ENCODE measurements at regions not wholly inside any gene's neighbourhood (a gene's known extent, or its start where the extent isn't known, plus 50 kb on each side); places are given as distances from the start of the nearest gene placed in this dataset.
"Not testable (repeated sequence)": the region's sequence is repeated elsewhere in the genome, so short reads cannot be mapped to it uniquely, and the experiment has no call there.

DNA sequence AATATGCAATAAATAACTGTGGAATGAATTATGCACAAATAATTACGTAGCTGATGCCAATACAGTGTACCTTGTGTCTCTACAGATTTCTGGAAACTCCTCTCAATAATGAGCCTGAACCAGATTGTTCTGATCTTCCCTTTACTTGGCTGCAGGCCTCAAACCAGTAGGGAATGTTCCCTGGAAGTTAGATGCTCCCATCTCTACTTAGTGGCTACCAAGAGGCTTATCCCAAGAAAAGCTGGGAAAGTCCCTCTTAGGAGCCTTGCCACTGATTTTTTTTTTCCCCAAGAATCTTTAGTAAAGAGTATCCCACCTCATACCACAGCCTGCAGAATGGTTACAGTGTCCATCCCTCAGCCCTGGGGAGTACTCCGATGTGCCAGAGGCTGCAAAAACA, 702.1 kb downstream of the RFPL4B start:
- no peak for DNase-seq (ENCODE audit: low spot score)

DNA sequence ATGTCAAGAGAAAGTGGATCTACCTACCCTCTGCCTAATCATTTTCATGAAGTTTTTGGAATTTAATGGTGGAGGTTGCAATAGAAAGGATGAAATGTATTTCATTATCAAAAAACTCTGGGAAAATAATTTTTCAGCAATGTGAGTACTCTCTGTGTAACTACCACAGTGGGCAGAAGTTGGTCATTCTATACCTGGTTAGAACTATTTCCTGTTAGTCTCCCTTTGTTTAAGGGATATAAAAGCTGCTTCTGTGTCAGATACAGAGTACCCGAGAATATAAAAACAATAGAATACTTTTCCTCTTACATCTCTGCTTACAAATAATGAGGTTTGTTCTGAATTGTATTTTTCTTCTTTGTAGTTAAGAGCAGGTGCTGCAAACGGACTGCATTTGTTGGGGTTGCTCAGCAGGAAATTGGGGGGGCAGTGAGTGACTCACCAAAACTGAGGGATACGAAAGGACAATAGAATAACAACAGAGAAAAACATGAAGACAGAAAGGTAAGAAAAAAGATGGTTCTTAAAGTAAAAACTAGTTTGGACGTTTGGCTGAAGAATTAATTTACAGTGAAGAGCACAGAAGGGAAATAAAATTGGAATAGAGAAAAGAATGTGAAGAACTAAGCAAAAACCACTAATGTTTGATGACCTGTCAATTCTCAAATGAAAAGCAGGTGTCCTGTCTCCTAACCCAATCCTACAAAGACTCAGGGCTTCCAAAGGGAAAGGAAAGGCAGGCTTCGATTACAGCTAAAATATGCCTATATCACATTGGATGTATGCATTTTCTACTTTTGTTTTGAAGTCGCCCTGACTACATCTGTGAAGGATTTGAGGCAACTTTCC, 703.1 kb downstream of the RFPL4B start:
- no peak for DNase-seq (ENCODE audit: low spot score)

DNA sequence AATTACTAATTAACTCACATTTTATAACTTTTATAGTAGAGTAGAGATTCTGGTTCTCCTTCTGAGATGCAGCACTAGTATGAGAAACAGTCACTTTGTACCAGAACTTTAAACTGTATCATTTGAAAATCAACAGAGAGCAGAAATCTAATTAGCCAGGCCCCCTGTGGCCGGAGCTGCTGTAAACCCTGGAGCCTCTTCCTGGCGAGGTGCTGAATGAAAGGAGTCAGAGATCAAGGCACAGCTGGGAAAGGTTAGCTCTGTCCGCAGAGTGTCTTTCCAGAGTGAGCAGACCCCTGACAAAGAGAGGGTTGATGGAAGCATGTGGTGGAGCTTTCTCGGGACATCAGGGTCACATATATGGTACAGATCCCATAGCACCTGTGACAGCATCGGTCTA, 703.8 kb downstream of the RFPL4B start:
- DNase-seq (ENCODE audit: low spot score), result no peak

DNA sequence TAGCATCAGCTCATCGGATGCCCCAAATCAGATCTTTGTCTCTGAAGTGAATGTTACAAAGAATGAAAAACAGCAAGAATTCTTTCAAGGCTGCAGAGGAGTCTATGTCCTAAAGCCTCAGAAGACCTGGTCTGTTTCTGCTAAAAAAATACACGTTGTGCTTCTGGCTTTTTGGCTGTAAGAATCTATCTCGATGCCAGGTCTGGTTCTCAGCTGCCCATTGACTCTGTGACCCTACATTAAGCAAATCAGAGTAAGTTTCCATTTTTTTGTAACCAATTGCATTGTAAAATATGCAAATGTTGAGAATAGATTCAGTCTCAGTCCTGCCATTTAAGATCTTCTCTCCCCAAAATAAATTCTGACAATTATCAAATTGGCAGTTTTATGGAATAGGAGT, 705.4 kb downstream of the RFPL4B start:
- DNase-seq (ENCODE audit: low spot score), result no peak

DNA sequence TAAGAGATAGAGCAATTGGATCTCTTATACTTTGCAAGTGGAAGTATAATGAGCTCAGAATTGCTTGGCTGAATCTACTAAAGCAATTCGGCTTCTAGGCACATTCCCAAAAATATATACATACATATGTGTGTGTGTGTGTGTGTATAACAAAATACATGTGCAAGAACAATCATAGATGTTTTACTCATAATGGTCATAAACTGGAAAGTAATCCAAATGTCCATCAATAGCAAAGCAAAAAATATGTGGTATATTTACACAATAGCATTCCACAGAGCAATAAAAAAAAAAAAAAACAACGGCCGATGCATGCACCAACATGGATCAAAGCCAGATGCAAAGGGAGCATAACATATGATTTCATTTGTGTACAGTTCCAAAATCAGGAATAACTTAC, 707.9 kb downstream of the RFPL4B start:
- DNase-seq (ENCODE audit: low spot score), result no peak

DNA sequence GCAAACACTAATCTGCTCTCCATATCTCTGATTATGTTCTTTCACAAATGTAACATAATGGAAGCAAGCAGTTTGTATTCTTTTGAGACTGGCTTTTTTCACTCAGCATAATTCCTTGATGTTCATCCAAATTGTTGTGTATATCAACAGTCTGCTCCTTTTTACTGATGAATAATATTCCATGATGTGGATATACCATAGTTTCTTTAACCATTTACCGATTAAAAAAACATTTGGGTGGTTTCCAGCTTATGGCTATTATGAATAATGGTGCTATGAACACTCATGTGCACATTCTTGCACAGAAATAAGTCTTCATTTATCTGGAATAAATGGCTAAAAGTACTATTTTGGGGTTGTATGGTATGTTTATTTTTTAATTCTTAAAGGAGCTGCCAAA, 708.9 kb downstream of the RFPL4B start:
- DNase-seq (ENCODE audit: low spot score), result no peak

DNA sequence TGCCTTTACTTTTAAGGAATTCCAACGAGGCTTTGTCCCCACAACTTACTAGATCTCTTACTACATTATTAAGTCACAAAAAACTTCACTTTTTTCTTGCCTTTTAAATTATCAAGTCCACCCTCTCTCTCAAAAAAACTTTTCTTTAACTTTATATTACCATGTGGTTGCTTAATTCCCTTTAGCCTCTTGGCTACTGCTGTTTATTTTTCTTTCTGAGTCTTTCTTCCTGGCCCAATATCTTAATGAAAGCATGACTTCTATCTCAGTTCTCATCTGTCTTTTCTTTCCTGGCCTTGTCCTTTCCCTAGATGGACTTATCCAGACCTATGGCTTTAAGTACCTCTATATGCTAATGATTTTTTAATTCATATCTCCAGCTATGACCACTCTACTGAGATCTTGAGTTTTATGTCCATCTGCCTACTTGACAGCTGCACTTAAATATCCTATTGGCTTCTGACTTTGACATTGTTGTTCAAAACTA, 710.5 kb downstream of the RFPL4B start:
- DNase-seq (ENCODE audit: low spot score), result no peak

DNA sequence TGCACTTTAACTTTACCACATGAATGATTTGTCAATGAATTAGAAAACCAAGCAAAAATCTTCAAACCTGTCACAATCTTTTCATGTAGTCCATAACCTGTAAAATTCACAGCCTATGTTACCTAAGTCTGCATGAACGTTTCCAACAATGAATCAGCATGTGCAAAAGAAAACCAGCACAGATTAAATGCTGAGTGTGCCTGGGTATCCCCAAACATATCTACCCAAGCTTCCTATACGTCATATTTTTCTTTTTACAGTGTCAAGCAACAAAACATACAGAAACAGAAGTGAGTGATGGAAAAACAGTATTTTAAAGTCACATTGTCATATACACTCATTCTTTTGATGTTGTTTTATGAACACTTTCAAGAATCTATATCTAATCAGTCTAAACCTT, 713.5 kb downstream of the RFPL4B start:
- DNase-seq (ENCODE audit: low spot score), result no peak

DNA sequence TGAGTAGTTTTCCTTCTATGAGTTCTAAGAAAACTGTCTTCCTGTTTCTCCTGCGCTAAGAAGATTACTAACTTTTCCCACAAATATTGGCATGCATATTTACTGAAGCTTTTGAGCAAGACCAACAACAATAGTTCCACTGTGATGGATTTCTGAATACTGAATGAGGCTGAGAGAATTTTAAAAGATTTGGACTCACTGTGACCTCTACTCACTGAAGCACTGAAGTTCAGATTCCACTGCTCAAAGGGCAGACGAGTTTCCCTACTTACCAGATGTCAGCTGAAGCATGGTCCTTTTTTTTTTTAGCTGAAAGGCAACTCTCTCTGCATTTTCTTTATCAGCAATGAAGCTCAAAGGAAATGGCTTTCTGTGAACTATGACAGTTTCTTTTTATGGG, 718.5 kb downstream of the RFPL4B start:
- DNase-seq (ENCODE audit: low spot score), result no peak

DNA sequence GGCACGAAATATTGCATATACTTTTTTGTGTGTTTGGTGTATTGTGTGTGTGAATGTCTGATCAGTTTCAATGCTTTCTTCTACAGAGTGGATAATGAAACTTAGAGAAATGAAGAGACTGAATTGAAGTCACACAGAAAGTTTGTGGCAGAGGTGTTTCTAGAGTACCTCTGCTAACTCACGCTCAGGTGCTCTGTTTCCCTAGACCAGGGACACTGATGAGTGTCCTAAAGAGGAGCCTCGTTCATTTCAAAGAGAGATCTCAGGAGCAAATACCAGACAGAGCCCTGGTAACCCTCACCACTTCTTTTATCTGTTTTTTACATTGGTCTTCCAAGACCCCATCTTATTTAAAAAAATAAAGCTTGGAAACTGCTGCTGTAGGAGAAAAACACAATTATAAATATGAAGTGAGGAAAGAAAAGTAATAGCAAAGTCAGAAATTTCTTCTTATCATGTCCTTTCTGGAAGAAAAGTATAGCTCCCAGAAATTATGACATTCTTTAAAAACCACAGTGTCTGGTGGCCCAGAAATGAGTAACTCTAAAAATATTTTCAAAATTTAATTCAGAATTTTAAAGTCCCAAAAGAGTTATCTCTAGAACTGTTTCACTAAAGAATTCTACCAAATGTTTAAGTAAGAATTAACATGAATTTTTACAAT, 720.6 kb downstream of the RFPL4B start:
- DNase-seq (ENCODE audit: low spot score), result no peak

DNA sequence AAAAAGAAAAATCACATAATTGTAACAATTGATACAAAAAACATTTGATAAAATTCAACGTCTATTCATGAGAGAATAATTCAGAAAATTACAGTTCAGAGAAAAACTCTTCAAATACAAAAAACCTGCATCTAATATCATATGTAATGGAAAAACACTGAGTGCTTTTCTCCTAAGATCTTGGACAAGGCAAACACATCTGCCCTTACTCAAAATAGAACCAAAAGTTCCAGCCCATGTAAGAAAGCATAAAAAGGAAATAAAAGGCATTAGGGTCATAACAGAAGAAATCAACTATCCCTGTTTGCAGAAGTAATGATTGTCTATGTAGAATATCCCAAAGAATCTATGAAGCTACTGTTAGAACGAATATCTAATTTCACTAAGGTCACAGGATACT, 721.4 kb downstream of the RFPL4B start:
- no peak for DNase-seq (ENCODE audit: low spot score)

DNA sequence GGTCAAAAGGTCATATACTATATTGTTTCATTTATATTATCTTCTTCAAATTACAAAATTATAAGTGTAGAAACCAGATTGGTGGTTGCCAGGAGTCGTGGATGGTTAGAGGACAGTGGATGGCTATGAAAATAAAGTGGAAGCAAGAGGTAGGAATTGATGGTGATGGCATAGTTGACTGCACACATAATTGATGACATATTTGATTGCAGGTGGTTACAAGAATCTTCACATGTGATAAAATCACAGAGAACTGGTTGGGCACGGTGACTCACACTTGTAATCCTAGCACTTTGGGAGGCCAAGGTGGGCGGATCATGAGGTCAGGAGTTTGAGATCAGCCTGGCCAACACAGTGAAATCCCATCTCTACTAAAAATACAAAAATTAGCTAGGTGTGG, 723.6 kb downstream of the RFPL4B start:
- DNase-seq (ENCODE audit: low spot score), result not testable (repeated sequence)

DNA sequence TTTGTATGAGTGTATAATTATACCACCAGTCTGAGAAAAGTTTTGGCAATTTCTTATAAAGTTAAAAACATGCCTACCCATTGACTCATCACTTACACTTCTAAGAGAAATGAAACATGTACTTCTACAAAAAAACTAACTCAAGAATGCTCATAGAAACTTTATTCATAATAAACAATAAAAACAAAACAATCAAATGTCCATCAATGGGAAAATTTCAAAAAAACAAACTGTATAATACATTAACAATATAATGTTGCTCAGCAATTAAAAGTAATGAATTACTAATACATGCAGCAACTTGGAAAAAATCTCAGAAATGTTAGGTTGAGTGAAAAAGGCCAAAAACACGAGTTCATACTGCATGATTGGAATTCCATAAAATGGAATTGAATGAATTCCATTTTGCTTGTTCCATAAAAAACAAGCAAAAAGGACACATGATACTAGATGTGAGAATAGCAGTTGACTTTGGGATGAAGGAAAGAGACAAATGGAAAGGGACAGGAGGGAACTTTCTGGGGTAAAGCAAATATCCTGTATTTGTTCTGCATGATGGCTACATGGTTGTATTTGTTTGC, 726.6 kb downstream of the RFPL4B start:
- no peak for DNase-seq (ENCODE audit: low spot score)

DNA sequence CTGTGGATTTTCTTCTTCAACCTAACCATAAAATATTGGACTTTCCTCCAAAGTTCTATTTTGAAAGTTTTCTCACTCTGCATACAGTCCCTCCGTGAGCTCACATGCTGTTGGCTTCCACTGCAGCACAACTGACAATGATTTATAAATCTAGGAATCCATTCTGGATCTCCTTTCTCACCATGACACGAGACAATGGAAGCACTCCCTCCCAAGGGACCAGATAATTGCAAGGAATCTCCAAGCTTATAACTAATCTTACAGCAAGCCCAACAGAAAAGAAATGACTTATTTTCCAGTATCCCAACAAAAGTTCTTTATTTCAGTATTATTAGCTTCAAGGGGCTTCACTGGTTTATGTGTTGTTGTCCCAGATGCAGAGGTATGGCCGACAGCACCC, 729.0 kb downstream of the RFPL4B start:
- no peak for DNase-seq (ENCODE audit: low spot score)

DNA sequence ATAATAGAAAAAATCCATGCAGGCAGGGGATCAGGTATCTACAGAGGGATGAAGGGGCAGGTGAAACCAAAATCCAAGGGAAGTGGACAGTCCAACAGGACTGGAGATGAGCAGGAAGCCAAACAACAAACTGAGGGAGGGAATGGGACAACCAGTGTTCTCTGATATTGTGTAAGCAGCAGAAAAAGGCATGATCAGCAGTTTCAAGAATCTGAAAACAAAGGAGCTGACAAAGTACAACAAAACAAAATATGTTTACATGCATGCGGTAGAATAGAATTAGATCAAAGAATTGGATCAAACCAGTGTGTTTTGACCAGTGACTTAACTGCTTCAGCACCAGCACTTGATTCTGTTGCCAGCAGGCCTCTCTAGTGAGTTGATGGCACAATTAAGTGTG, 729.7 kb downstream of the RFPL4B start:
- DNase-seq (ENCODE audit: low spot score), result no peak

DNA sequence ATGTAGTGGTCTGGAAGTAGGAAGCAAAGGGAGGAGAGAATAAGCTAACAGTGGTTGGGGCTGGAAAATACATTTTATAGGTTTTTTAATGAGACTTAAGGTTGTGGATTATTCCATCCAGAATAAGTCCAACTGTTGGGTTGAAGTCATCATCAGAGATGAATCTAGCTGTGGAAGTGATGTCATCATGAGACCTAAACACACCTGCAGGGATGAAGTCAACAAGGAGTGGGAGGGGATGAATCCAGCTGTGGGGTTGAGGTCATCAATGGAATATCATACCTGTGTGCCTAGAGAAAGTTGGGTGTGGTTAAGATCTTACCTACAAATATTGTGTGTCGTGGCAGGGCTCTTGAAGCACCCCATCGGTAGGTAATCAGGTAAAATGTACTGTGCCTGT, 730.7 kb downstream of the RFPL4B start:
- no peak for DNase-seq (ENCODE audit: low spot score)

DNA sequence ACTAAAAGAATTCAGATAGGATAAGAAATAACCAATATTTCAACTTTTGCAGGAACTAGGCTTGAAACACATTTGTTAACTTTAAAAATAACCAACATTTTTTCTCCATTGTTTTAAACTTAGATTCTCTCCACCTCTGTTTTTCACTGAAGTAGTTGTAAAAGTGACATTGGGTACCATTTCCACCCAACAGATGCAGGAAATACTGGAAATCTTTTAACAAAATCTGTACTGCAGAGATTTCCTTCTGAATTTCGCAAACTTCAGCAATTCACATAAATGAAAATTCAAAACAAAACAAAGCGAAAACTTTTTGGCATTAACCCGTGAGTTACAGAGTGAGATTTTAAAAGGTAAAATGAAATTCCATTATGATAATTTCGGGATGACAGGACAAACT, 731.7 kb downstream of the RFPL4B start:
- DNase-seq (ENCODE audit: low spot score), result no peak

DNA sequence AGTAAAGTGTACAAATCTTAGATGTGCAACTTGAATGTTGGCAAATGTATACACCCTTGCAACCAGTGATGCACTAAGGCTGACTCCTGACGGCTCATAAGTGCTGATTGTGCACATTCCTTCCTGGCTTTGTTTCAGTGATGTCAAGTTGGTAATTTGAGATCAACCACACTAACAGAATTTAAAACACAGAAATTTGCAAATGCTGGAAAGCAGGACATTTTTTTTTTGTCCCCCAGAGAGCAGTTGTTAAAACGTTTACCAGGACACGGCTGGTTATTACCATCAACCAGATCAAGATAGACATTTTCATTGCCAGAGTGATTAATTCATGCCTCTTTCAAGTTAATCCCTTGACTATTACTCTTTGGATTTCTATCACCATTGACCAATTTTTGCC, 735.6 kb downstream of the RFPL4B start:
- no peak for DNase-seq (ENCODE audit: low spot score)

DNA sequence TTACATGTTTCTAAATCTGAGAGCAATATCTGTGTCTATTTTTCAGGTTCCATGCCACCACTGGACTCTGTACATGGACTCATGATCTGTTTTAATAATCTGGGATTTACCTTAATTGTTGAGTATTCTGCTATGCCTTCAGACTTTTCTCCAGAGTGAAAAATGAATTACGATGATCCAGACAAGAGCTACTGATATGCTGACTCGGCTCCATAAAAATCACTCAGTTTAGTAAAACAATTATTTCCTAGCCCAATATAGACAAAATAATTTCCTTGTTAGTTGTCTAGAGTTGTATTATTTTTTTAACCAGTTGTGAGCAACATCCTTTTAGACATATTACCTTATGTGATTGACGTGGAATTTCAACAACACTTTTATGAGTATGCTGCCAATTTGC, 736.8 kb downstream of the RFPL4B start:
- DNase-seq (ENCODE audit: low spot score), result no peak

DNA sequence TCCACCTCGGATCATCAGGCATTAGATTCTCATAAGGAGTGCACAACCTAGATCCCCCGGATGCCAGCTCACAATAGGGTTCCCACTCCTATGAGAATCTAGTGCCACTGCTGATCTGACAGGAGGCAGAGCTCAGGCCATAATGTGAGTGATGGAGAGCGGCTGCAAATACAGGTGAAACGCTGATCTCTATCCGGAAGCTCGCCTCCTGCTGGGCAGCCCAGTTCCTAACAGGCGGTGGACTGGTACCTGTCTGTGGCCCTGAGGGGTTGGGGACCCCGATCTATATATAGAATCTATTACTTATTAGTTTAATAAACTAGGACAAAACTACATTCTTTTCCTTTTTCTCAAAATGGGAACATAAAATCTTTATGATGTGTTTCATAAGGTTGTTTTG, 741.9 kb downstream of the RFPL4B start:
- DNase-seq (ENCODE audit: low spot score), result no peak

DNA sequence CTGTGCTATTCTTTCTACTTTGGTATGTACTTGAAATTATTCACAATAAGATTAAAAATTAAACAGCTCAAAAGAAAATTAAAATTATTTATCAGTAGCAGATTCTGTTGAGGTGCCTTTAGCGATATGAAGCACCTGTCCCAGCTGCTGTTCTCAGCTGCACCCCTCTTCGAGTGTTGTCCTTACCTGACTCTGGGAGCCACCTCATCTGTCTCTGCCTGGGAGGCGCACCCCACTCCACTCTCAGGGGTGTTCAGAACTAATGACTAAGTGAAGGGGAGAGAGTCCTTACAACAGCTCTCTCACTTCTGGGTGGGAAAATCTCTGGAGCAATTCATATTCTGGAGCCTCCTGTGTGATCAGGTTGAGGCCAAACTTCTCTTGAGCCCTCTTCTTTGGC, 745.7 kb downstream of the RFPL4B start:
- no peak for DNase-seq (ENCODE audit: low spot score)

DNA sequence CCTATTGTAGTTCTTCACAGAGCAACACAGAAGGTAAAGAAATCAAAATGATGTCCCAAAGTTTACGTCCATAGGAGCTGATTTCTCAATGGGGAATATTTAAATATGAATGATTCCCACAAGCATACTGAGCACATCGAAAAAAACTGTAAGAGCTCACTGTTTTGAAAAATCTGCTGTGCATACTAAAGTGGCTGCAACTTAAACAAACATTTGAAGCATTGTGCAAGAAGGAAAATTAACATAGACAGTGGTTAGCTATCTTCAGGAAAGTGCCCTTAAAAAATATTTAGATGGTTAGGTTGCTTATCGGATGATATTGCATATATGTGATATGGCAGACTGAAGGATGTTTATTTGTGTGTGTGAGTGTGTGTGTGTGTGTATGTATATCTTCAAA, 747.6 kb downstream of the RFPL4B start:
- no peak for DNase-seq (ENCODE audit: low spot score)

DNA sequence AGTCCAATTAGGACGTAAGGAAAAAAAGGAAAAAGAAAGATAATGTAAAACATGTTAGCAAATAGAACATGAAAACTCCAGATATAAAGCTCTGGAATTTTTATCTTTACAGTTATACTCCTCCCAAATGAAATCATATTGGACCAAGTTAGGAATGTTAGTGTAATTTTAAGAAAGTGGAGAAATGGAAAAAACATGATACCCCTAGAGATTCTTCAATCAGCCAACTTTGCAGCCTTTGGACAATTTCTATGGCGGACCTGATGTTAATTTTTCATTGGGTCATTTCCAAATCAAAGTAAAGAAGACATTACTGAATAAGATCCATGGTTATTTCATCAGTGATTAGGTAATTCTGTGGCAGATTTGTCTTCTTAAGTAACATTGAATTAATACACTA, 748.7 kb downstream of the RFPL4B start:
- DNase-seq (ENCODE audit: low spot score), result no peak
